Peyer's patch (tissue), 4 donors: ENCODE measurements at regions not wholly inside any gene's neighbourhood (a gene's known extent, or its start where the extent isn't known, plus 50 kb on each side); places are given as distances from the start of the nearest gene placed in this dataset.

Experiments
- CTCF ChIP-seq, 6 experiments: fragments of 450-650 bp in 4 of 6; fragments of 200-600 bp in 2 of 6; sonication (generic) in 1 of 6; IDR thresholded peaks; one replicate each; pipeline ENCODE4 v1.5.1; 2017 to 2019; ENCODE audit warnings: antibody characterized with exemption in 6 of 6, mild to moderate bottlenecking in 3 of 6, moderate library complexity in 1 of 6
- POLR2A ChIP-seq, 2 donors: fragments of 450-650 bp; IDR thresholded peaks; one replicate each; pipeline ENCODE4 v1.5.1; 2017; ENCODE audit warnings: antibody characterized with exemption in 2 of 2, mild to moderate bottlenecking in 2 of 2, moderate library complexity in 2 of 2

- TF ChIP-seq CTCF (IDR thresholded peaks at IDR 0.05) (no peak), POLR2A (IDR thresholded peaks at IDR 0.05) (no peak)
Measured at GRCh38 chr12:65613692-65614091, 210.6 kb upstream of the HMGA2 start.
